CD4-positive, alpha-beta T cell treated with Interleukin-4 for 1 hour (primary cell): ENCODE measurements at regions not wholly inside any gene's neighbourhood (a gene's known extent, or its start where the extent isn't known, plus 50 kb on each side); places are given as distances from the start of the nearest gene placed in this dataset.

Experiments used
- DNase-seq, 2 donors: peaks; one replicate each; pipeline ENCODE4 v3.0.0-alpha.2; 2020 to 2022

- DNase-seq, result peak in 1 of 2 donors; percentile 10
Measured at GRCh38 chr13:99911965-99912566, 59.5 kb downstream of the ZIC5 start.

- DNase-seq, result no peak
Measured at GRCh38 chr13:99911069-99911964, 60.2 kb downstream of the ZIC5 start.

- no peak for DNase-seq
Measured at GRCh38 chr13:99909836-99910619, 61.5 kb downstream of the ZIC5 start.

GRCh38 chr13:99909097-99909835 is 62.3 kb downstream of the ZIC5 start:
- DNase-seq, result no peak

- no peak for DNase-seq
Measured at GRCh38 chr13:99908140-99908803, 63.3 kb downstream of the ZIC5 start.

- no peak for DNase-seq
Measured at GRCh38 chr13:99907627-99908026, 63.9 kb downstream of the ZIC5 start.

- DNase-seq, result no peak
Measured at GRCh38 chr13:99907038-99907437, 64.5 kb downstream of the ZIC5 start.

- DNase-seq, result no peak
Measured at GRCh38 chr13:99905814-99906213, 65.8 kb downstream of the ZIC5 start.

- no peak for DNase-seq
Measured at GRCh38 chr13:99905224-99905623, 66.3 kb downstream of the ZIC5 start.

- no peak for DNase-seq
Measured at GRCh38 chr13:99903140-99903539, 68.4 kb downstream of the ZIC5 start.

GRCh38 chr13:99902657-99903056 is 68.9 kb downstream of the ZIC5 start:
- DNase-seq, result no peak

- DNase-seq, result no peak
Measured at GRCh38 chr13:99900960-99901359, 70.6 kb downstream of the ZIC5 start.

GRCh38 chr13:99898421-99898820 is 73.1 kb downstream of the ZIC5 start:
- DNase-seq, result no peak

GRCh38 chr13:99897076-99897440 is 74.5 kb downstream of the ZIC5 start:
- no peak for DNase-seq

- no peak for DNase-seq
Measured at GRCh38 chr13:99896369-99897075, 75.0 kb downstream of the ZIC5 start.

- DNase-seq, result peak in 1 of 2 donors; percentile 3
Measured at GRCh38 chr13:99895444-99896368, 75.9 kb downstream of the ZIC5 start.

- no peak for DNase-seq
Measured at GRCh38 chr13:99894840-99895443, 76.6 kb downstream of the ZIC5 start.

GRCh38 chr13:99894105-99894839 is 77.3 kb downstream of the ZIC5 start:
- no peak for DNase-seq

GRCh38 chr13:99893567-99893966 is 78.0 kb downstream of the ZIC5 start:
- no peak for DNase-seq
